GM18517 (cell line): ENCODE measurements at regions not wholly inside any gene's neighbourhood (a gene's known extent, or its start where the extent isn't known, plus 50 kb on each side); places are given as distances from the start of the nearest gene placed in this dataset.
"Not testable (repeated sequence)": the region's sequence is repeated elsewhere in the genome, so short reads cannot be mapped to it uniquely, and the experiment has no call there.

Source experiments
- ATAC-seq: cut with Tn5 transposase; IDR thresholded peaks from one replicate; pipeline ENCODE4 v1.9.1; 2021; ENCODE audit warnings: mild to moderate bottlenecking, moderate library complexity; ENCODE audit not compliant: unreplicated experiment

GRCh38 chr6:126890055-126890454 lies 228.4 kb upstream of the RSPO3 start:
- ATAC-seq: no peak

- no peak for ATAC-seq
These were observed 227.3 kb upstream of the RSPO3 start for GRCh38 chr6:126891158-126891557.

- ATAC-seq: not testable (repeated sequence)
These were observed 225.6 kb upstream of the RSPO3 start for GRCh38 chr6:126892869-126893268.

GRCh38 chr6:126897758-126898157 lies 220.7 kb upstream of the RSPO3 start:
- no peak for ATAC-seq

- ATAC-seq: no peak
These were observed 214.3 kb upstream of the RSPO3 start for GRCh38 chr6:126904176-126904575.

- no peak for ATAC-seq
These were observed 212.6 kb upstream of the RSPO3 start for GRCh38 chr6:126905917-126906316.

- no peak for ATAC-seq
These were observed 211.2 kb upstream of the RSPO3 start for GRCh38 chr6:126907312-126907711.

- no peak for ATAC-seq
These were observed 210.5 kb upstream of the RSPO3 start for GRCh38 chr6:126907996-126908395.

GRCh38 chr6:126909493-126909892 lies 209.0 kb upstream of the RSPO3 start:
- ATAC-seq: no peak

- ATAC-seq: no peak
These were observed 204.8 kb upstream of the RSPO3 start for GRCh38 chr6:126913651-126914050.

- ATAC-seq: no peak
These were observed 204.3 kb upstream of the RSPO3 start for GRCh38 chr6:126914172-126914571.

- no peak for ATAC-seq
These were observed 203.7 kb upstream of the RSPO3 start for GRCh38 chr6:126914801-126915200.

GRCh38 chr6:126919947-126920346 lies 198.5 kb upstream of the RSPO3 start:
- no peak for ATAC-seq

GRCh38 chr6:126923807-126924206 lies 194.7 kb upstream of the RSPO3 start:
- ATAC-seq: no peak

- ATAC-seq: no peak
These were observed 191.5 kb upstream of the RSPO3 start for GRCh38 chr6:126926926-126927325.

GRCh38 chr6:126927841-126928240 lies 190.6 kb upstream of the RSPO3 start:
- ATAC-seq: no peak

GRCh38 chr6:126937426-126937825 lies 181.0 kb upstream of the RSPO3 start:
- ATAC-seq: no peak

- ATAC-seq: no peak
These were observed 178.7 kb upstream of the RSPO3 start for GRCh38 chr6:126939784-126940183.

GRCh38 chr6:126941751-126942150 lies 176.7 kb upstream of the RSPO3 start:
- no peak for ATAC-seq

- no peak for ATAC-seq
These were observed 174.0 kb upstream of the RSPO3 start for GRCh38 chr6:126944512-126944911.

GRCh38 chr6:126945150-126945685 lies 173.3 kb upstream of the RSPO3 start:
- no peak for ATAC-seq

- no peak for ATAC-seq
These were observed 172.6 kb upstream of the RSPO3 start for GRCh38 chr6:126945812-126946360.

GRCh38 chr6:126947070-126947469 lies 171.4 kb upstream of the RSPO3 start:
- no peak for ATAC-seq
